Occipital lobe (tissue), 1 donor: ENCODE measurements at regions not wholly inside any gene's neighbourhood (a gene's known extent, or its start where the extent isn't known, plus 50 kb on each side); places are given as distances from the start of the nearest gene placed in this dataset.
A peak's percentile ranks its signal among the peaks of the same experiment; 100 is the strongest.

Experiments
- DNase-seq: peaks from one replicate; lab custom pipeline; 2025; lab: John Stamatoyannopoulos, UW

DNA sequence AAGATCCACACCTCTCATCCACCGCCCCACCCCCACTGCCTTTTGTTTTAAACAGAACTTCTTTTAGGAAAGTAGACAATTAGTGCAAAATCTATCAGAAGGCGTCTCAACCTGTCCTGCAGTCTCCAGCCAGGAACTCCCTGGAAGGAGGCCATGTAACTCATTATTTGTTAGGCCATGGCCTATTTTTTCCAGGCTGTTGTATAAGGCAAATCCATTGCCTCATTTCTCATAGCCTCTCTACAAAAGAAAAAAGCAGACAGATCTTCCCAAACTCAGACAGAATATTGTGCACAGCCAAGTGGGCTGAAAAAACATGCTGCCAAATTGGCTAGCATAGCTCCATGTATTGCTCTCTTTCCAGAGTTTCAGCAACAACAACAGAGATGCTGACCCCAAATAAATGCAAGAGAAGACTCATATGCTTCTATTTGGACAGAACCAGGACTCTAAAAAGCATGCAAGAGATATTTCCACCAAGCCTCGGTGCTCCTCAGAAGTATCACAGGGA, 770.7 kb upstream of the CXADR start:
- no peak for DNase-seq

DNA sequence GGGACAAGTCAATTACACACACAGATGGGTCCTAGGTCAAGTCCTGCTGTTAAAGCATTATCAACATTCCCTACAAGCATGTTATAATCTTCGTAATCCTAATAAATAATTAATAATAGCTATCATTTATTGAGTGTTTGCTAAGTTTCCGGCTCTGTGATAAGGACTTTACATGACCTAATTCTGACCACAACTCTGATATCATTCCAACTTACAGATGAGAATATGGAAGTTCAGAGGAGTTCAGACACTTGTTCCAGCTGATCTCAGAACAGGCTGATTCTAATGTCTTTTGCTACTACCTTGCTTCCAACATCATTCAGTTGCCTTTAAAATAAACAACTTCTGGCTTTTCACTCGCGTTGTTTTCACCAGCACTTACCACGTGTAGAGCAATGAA, 770.1 kb upstream of the CXADR start:
- no peak for DNase-seq

DNA sequence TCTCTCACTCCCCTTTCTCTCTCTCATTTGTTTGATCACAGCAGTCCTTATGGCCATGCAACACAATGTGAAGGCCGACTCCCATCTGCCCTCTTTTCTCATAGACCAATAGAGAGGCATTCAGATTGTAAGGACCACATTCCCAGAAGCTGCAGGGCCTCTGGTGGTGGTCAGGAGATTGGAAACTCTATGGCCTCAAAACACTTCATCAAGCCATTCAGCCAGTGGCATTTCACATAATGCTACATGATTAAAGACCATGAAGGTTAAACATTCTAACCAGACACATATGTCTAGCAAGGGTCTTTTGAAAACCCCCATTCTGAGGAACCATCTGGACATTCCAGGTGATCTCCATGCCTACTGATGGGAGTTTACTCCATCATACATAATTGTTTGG, 769.5 kb upstream of the CXADR start:
- no peak for DNase-seq

DNA sequence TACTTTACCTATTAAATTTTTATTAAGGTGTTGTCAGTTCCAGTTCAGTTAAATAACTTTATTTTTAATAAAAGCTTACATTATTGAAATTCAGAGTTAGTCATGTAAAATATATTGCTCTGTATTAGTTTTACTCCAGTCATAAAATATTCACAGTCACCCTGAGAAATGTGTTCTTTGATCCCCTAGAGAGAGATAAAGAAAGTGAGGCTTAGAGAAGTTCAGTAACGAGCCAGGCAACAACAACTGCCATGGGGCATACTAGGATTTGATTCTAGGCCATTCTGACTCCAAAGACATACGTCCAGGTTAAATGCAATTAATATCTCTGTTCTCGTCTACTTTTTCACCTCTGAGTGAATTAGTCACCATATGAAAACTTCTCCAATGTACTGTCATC, 761.9 kb upstream of the CXADR start:
- no peak for DNase-seq

DNA sequence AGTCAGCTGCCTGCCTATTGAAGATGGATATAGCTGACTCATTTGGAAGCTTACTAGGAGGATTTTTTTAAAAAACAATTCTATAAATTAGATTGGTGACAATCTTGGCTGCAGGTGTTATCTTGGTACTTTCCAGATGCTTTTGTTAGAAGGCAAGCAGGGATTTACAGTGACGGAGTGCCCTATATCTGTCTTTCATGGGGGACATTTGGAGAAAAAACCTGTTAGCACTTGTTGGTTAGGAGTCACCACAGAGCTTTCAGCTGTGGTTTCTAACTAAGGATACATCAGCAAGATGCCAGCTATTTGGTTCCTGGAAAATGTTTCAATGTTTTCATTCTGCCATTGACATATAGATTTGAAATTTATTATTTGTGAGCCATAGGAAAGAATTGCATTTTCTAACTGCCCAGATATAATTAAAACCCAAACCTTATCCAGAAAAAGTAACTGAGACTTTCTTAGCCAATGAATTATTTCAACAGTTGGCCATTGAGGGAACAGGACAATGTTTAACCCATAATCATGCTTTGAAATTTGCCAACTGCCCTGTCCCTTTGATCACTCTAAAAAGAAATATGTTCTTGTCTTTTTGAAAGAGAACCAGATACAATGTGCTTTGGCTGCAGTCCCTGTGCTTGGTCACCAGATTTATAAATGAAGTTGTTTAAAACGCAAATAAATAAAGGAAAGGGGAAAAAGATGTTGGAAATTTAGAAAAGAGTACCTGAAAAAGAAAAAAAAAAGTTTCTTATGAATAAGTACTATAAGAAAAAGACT, 761.0 kb upstream of the CXADR start:
- no peak for DNase-seq

DNA sequence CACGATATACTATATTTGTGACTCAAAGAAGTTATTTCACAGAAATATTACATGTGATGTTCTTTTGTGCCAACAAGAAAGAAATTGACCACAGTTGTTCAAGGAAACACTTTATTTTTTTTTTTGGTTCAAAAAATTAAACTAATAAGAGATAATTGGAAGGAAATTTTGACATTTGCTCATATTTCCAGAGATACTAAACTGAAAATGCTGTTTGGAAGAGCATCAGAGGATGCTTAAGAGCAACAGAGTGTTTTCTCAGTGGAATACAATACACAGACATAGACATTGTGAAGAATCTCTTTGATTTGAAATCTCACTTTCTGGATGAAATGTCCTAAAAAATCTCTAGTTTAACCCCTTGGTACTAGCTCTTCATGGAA, 760.4 kb upstream of the CXADR start:
- DNase-seq: no peak

DNA sequence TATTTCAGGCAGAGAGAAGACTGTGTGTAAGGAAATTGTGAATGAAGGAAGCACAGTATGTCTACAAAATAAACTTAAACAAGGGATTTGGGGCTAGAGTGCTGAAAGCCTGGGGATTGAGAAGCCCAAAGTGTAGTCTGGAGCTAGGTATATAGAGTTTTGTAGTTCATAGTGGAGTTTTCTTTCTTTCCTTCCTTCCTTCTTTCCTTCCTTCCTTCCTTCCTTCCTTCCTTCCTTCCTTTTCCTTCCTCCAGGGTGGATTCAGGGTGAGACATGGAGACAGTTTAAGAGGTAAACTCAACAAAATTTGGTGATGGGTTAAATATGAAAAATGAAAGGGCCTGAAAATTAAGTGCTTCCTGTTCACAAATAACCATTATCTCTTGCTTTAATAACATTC, 757.8 kb upstream of the CXADR start:
- no peak for DNase-seq

DNA sequence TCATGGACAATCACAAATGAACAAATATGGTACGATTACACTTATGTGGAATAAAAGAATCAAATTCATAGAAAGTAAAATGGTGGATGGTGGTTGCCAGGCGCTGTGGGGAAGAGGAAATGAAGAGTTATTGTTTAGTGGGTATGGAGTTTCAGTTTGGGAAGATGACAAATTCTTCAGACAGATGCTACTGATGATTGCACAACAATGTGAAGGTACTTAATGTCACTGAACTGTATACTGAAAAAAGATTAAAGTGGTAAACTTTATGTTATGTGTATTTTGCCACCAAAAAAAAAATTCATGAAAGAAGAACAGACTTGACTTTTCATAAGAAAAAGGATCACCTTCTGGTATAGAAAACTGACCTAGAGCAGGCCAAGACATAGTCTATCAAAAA, 745.6 kb upstream of the CXADR start:
- DNase-seq: no peak

DNA sequence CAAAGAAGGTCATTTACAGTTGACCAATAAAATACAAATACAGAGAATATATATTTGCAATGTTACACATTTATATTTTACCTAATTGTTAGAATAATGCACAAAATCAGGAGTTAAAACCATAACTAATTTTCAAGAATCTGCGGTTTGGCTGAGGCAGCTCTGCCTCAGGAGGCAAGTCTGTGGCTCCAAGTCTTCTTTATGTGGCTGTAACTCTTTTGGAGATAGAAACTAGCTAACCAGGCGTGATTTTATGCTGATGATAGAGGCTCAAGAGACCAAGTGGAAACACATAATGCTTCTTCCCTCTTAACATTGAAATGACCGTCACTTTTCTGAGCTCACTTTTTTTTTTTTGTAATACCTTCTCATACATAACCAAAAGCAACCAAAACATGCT, 744.7 kb upstream of the CXADR start:
- no peak for DNase-seq

DNA sequence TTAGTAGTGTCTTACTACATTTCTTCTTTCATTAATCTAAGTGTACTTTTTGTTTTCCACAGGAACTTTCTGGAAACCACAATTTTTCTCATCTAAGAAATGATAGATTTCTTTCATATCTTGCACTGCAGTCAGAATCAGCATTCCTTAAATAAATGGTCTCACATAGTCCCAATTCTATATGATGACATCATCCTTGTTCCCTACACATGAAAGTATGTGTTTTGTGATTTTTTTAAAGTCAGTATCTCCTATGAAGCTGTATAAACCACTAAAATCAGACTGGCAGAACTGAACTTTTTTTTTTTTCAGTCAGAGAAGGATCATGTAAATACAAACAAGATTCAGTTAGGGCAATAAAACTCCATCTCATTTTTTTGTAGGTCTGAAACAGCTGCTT, 742.6 kb upstream of the CXADR start:
- no peak for DNase-seq

DNA sequence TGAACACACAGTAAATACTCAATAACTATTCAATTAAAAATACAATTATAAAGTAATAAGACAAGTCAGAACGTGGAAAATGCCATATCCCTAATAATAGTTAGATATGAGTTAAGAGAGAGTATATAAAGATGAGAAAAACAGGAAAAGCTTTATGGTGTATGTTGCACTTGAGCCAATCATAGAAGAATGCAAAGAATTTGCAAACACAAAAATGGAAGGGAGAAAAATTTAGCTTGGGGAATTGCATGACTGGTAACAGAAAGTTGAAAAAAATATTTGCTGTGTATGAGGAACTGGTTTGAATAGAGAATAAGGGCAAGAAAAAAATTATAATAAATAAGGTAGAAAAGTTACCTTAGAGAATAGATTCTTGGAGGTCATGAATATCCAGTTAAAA, 739.6 kb upstream of the CXADR start:
- DNase-seq: no peak

DNA sequence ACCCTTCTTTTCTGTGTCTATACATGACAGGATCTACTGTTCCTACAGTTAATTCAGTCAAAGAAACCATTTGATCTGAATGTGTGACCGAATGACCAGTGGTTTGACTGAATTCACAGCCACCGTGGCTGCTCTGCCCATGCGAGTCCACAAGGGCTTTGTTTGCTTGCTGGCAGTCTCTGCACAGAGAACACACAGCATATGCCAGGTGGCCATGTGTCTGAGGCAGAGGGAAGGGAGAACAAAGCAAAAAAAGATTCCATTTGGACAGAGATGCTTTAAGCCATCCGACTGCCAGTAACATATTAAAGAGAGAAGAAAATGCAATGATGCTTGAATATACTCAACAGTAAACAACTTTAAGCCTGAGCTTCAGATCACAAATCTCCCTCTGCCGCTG, 737.8 kb upstream of the CXADR start:
- DNase-seq: peak; percentile 57

DNA sequence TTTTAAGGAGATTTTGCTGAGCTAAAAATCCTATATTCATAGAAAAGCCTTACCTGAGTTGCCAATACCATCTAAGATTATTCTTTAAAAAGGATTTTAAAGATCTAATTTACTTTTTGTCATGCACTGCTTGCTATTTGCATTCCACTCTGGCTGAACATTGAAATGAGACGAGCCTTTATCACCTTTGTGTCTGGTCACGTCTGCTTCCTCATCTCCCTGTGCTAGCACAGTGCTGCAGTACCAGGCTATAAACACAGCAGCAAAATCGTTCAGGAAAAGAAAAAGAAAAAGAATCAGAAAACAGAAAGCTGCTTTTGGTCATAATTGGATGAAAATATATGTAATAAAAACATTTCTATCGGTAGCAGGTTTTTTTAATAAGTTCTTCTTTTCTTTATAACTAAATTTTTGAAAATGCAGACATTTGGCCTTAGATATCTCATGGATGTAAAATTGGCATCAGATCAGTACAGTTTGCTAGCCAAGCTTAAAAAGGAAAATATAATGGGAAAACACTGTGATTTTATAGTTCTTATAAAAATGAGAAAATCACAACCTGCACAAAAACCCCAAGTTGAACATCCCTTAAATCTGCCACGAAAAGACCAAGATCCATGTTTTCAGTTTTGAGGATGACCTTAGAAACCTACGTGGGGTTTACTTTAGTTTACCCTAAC, 735.7 kb upstream of the CXADR start:
- no peak for DNase-seq

DNA sequence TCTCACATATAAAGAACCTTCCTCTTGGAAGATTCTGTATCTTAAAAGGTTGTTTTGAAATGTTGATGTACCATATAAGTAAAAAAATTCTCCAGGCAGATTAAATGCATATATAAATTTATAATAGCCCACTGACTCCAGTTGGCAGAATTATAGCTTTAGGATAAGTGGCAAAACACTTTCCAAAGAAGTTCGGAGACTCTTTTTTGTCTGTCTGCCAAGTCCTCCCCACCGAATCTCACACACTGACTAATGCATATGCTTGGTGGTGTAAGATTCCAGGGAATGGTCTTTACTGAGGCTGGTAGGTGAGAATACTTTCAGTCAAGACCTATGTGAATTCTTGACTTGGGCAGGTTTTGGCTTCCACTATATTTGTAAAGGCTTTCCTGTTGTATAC, 724.3 kb upstream of the CXADR start:
- no peak for DNase-seq

DNA sequence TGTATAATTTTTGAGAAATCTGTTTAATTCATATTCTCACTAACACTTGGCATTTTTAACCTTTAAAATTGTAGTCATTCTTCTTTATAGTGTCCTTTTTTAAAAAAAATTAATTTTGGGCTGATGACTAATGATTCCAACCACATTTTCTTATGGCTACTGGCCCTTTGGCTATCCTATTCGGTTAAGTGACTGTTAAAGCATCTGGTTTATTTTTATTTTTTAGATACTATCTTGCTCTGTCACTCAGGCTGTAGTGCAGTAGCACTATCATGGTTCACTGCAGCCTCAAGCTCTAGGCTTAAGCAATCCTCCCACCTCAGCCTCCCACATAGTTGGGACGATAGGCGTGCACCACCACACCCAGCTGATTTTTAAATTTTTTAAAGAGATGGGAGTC, 723.2 kb upstream of the CXADR start:
- DNase-seq: no peak

DNA sequence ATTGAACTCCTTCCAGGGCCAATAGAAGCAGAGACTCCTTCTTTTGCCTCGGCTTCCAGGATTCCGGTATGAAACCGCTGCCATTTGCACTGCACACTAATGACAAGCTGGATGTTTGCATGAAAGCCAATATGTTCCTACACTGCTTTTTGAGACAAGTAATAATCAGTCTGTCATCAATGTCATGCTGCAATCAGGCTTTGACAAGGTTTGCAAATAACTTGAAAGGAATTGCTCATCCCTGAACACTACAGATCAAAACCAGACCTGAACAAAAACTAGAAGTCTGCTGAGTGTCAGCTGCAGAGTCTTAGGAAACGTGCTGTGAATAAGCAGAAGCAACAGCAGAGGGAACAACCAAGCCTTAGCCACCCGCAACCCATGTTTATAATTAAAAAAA, 720.7 kb upstream of the CXADR start:
- DNase-seq: no peak

DNA sequence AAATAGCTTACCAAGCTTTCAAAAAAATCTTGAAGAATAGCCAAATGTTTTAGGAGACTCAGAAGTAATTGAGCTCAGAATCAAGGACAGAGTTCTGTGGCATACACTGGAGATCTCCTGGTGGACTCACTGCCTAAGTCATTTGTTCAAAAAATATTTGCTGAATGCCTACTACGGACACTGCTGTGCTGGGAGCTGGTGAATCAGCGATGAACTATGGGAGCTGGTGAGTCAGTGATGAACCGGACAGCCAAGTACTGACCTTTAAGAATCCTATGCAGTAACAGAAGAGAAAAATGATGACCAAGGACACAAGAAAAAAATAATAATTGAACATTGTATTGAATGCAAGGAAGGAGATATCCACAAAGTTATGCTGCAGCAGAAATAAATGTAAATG, 717.9 kb upstream of the CXADR start:
- no peak for DNase-seq

DNA sequence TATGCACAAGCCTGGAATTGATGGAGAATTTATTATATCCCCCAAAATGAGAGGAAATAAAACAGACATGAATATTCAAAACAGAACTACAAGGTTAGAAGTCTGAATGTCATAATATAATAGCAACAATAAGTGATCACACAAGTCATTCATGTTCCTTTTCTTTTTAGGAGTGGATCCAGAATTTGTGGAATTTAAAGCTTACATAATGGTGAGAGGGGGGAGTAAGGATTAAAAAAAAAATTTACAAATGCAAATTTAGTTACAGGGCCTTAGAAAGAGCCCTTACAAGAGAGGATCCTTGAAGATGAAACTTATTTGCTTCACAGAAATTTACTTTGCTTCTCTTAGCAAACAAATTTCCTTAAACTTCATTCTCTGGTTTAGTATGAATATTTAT, 716.1 kb upstream of the CXADR start:
- DNase-seq: no peak

DNA sequence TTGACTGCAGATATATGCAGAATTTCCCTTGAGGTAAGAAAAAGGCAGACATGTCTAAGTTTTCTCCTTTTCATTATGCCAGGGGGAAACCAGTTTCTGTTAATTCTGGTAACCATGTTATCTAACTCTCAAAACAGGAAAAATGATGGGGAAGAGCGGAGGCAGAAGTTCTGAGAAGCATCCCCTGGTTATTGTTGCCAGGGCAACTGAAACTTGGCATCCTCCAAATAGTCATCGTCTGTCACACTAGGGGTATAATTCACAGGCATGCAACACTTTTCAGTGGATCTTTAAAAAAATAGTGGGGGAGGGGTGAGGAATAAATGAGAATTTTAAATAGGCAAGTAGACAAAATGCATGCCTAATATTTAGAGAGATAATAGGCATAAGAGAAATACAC, 715.3 kb upstream of the CXADR start:
- DNase-seq: no peak

DNA sequence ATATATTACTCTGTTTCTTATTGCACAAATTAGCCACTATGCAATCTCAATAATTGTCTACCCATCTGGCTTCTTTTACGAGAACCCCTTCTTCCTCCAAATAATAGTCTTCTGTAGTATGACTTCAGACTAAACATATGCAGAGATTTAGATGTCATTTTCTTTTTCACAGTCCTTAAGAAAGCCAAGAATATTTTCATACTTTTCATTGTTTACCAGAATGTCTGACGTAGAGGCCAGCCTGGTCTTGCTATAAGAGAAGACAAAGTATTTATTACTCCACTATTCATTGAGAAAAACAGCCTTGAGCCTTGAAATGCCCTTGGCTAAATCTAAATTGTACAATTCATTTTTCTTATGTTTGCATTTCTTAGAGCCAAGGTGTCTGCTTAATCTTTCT, 714.9 kb upstream of the CXADR start:
- DNase-seq: no peak

DNA sequence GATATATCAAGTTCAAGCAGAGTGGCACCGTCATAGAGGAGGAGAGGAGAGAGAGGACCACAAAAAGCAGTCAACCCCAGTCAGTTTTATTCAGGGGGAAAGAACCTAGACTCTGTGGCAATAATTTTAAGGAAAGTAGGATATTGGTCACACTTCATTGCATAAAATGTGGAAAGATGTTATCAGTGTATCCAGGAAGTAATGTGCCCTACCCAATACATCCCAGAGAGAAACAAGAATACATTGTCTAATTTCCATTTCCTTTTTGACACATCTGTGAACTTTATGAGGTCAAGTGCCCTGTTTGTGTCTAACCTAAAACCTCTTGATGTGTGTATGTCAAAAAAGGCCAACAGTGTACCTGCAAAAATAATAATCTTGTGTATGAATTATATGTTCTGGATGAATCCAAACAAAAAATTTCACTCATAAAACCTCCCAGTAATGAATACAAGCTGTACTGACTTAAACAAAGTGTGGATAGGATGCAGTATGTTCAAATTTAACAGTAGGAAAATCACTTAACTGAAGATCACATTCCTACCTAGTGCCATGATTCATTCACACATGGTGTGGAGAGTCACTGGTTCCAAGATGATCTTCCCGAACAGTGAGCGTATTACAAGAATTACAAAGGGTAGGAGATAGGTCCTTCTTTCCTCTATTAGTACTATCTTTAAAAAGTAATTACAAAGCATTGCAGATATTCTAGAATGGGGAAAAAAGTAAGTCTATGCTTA, 712.1 kb upstream of the CXADR start:
- no peak for DNase-seq

DNA sequence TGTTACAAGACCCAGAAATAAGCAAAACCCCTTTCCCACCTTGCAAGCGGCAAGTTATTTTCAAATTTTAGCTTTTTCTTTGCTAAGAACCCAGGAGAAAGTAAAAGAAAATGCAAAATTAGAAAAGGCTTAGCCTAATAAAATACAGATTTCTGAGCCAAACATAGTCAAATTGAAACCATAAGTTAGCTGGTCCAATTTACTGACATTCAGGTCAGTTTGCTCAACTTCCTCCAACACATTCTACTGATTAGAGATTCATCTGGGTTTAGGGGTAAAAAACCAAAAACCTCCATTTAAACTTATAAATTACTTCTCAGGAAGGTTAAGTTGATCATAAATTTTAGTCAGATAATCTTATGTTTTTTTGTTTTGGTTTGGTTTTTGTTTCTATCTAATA, 701.8 kb upstream of the CXADR start:
- no peak for DNase-seq

DNA sequence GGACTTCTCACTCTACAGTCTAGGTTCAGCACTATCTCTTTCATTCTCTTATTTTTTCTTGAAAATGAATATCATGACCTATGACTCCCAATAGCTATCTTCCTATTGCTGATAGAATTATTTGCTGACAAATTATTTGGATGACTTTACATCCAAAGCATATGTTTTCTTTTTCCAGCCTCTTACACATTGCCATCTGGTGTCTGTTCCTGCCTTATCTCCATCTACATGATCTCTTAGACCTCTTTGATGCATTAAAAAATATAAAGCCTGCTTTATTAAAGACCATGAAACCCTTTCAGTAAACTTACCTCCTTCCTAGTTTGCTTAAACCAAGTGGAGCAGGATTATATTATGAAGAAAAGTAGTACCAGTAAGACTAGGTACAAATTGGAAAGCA, 700.9 kb upstream of the CXADR start:
- no peak for DNase-seq
